PC-9 (cell line): ENCODE measurements at regions not wholly inside any gene's neighbourhood (a gene's known extent, or its start where the extent isn't known, plus 50 kb on each side); places are given as distances from the start of the nearest gene placed in this dataset.

Experiments
- BruUV-seq: library from RNA; stranded (reverse); fragments of 400-500 nt; replicated peaks from 2 replicates; lab custom pipeline; 2021; lab: Mats Ljungman, UMichigan
- CTCF ChIA-PET: fragments of 300-600 bp; sonication (Branson Sonifier 250); formaldehyde crosslinking; loops from one replicate; lab custom pipeline; 2022; ENCODE audit warnings: antibody characterized with exemption; lab: Charles Lee
- POLR2A ChIA-PET: fragments of 300-600 bp; sonication (Branson Sonifier 250); formaldehyde crosslinking; loops from one replicate; lab custom pipeline; 2022; ENCODE audit warnings: antibody characterized with exemption; ENCODE audit not compliant: unreplicated experiment; lab: Charles Lee
- DNase-seq, 2 experiments: peaks; one replicate each; pipeline versions ENCODE4 v3.0.0 to v3.0.0-alpha.2; 2015 to 2022; ENCODE audit warnings: mixed read lengths in 1 of 2
- H2AFZ ChIP-seq: fragments of 200-600 bp; sonication (generic); 2 replicates; pipeline ENCODE4 v1.8.1; 2017; ENCODE audit warnings: antibody characterized with exemption
- H3F3A ChIP-seq: fragments of 200-600 bp; sonication (generic); 2 replicates; pipeline ENCODE4 v1.8.1; 2017; ENCODE audit warnings: antibody characterized with exemption, mild to moderate bottlenecking, low read depth; ENCODE audit not compliant: insufficient read depth
- H3K27ac ChIP-seq: fragments of 200-600 bp; sonication (generic); 2 replicates; pipeline ENCODE4 v1.6.1; 2016; ENCODE audit warnings: mixed run types
- H3K27me3 ChIP-seq: fragments of 200-600 bp; sonication (generic); 2 replicates; pipeline ENCODE4 v1.6.1; 2016; ENCODE audit warnings: low read depth, mixed run types; ENCODE audit not compliant: insufficient read depth
- H3K36me3 ChIP-seq: fragments of 200-600 bp; sonication (generic); 2 replicates; pipeline ENCODE4 v1.6.1; 2016; ENCODE audit warnings: low read depth, mixed run types
- H3K4me1 ChIP-seq: fragments of 200-600 bp; sonication (generic); replicated peaks from 2 replicates; pipeline ENCODE4 v1.6.1; 2016; ENCODE audit warnings: mixed run types; ENCODE audit not compliant: insufficient read depth
- H3K4me2 ChIP-seq: fragments of 200-600 bp; sonication (generic); 2 replicates; pipeline ENCODE4 v1.6.1; 2017; ENCODE audit warnings: mixed run types
- H3K4me3 ChIP-seq: fragments of 200-600 bp; sonication (generic); 2 replicates; pipeline ENCODE4 v1.6.1; 2016; ENCODE audit warnings: mixed run types
- H3K79me2 ChIP-seq: fragments of 200-600 bp; sonication (generic); 2 replicates; pipeline ENCODE4 v1.6.1; 2017; ENCODE audit warnings: low read depth, mixed run types
- H3K9me2 ChIP-seq: fragments of 200-600 bp; sonication (generic); 2 replicates; pipeline ENCODE4 v1.8.1; 2017; ENCODE audit warnings: mild to moderate bottlenecking; ENCODE audit not compliant: insufficient read depth
- H3K9me3 ChIP-seq: fragments of 200-600 bp; sonication (generic); 2 replicates; pipeline ENCODE4 v1.8.1; 2016; ENCODE audit warnings: low read depth; ENCODE audit not compliant: insufficient read depth
- H4K20me1 ChIP-seq: fragments of 200-600 bp; sonication (generic); 2 replicates; pipeline ENCODE4 v1.8.1; 2017; ENCODE audit not compliant: insufficient read depth
- CTCF ChIP-seq: fragments of 200-600 bp; sonication (generic); conservative IDR thresholded peaks from 2 replicates; pipeline ENCODE4 v1.6.1; 2017; ENCODE audit warnings: mixed run types, antibody characterized with exemption, mild to moderate bottlenecking, moderate library complexity
- EZH2 ChIP-seq: fragments of 200-600 bp; sonication (generic); IDR thresholded peaks from 2 replicates; pipeline ENCODE4 v1.8.0; 2017; ENCODE audit warnings: antibody characterized with exemption, low read depth
- intact Hi-C: fragments of 100-400 bp; cut with micrococcal nuclease; formaldehyde crosslinking; loops from one replicate; pipeline ENCODE4 v1.10.0; 2022; ENCODE audit not compliant: unreplicated experiment

- H2AFZ ChIP-seq: no peak overlapping the region
- H3K9me3 ChIP-seq: no peaks in the 10 kb centered on the region
- no peaks in the 10 kb centered on the region for H3K4me1 ChIP-seq
- no peaks in the 10 kb centered on the region for H3K9me2 ChIP-seq
- H3K4me3 ChIP-seq: no peak overlapping the region
- peaks cover 29% of the 10 kb centered on the region; the same call in 1 of the 2 replicates for H3K27me3 ChIP-seq
- H3K79me2 ChIP-seq: no peaks in the 10 kb centered on the region
- TF ChIP-seq CTCF (no peak), EZH2 (no peak)
- CTCF ChIA-PET: no interaction called here
- no peaks in the 10 kb centered on the region for H4K20me1 ChIP-seq
- BruUV-seq: no TSS peak
- POLR2A ChIA-PET: no interaction called here
- H3K27ac ChIP-seq: no peak overlapping the region
- no peaks in the 10 kb centered on the region for H3K36me3 ChIP-seq
- no peak for DNase-seq
- no peaks in the 10 kb centered on the region for H3F3A ChIP-seq
- intact Hi-C loops: no loop called here
- H3K4me2 ChIP-seq: no peak overlapping the region
These were observed 275.0 kb upstream of the CDH5 start for GRCh38 chr16:66091471-66091891.

- Histone ChIP-seq H3K9me2 (no peaks in the 10 kb centered on the region), H4K20me1 (no peaks in the 10 kb centered on the region), H3K27me3 (peaks cover 30% of the 10 kb centered on the region; the same call in 1 of the 2 replicates), H3K4me2 (no peak overlapping the region), H3K36me3 (no peaks in the 10 kb centered on the region), H2AFZ (no peak overlapping the region), H3K79me2 (no peaks in the 10 kb centered on the region), H3K4me3 (no peak overlapping the region), H3K27ac (no peak overlapping the region), H3K9me3 (no peaks in the 10 kb centered on the region), H3F3A (no peaks in the 10 kb centered on the region), H3K4me1 (no peaks in the 10 kb centered on the region)
- intact Hi-C loops: no loop called here
- no peak for DNase-seq
- TF ChIP-seq CTCF (no peak), EZH2 (no peak)
- CTCF ChIA-PET: no interaction called here
- BruUV-seq: no TSS peak
- POLR2A ChIA-PET: no interaction called here
These were observed 277.8 kb upstream of the CDH5 start for GRCh38 chr16:66088681-66089080.

- Histone ChIP-seq H3K4me2 (no peak overlapping the region), H3K27ac (no peak overlapping the region), H2AFZ (no peak overlapping the region), H3K4me1 (no peaks in the 10 kb centered on the region), H3K4me3 (no peak overlapping the region), H3K9me3 (no peaks in the 10 kb centered on the region), H3K27me3 (peaks cover 25% of the 10 kb centered on the region; the same call in 1 of the 2 replicates), H4K20me1 (no peaks in the 10 kb centered on the region), H3F3A (no peaks in the 10 kb centered on the region; the same call in 1 of the 2 replicates), H3K36me3 (no peaks in the 10 kb centered on the region), H3K79me2 (no peaks in the 10 kb centered on the region), H3K9me2 (no peaks in the 10 kb centered on the region)
- CTCF ChIA-PET: no interaction called here
- BruUV-seq: no TSS peak
- TF ChIP-seq EZH2 (no peak), CTCF (no peak)
- intact Hi-C loops: no loop called here
- DNase-seq: no peak
- POLR2A ChIA-PET: no interaction called here
These were observed 279.2 kb upstream of the CDH5 start for GRCh38 chr16:66087308-66087707.
